ENCODE measurements at regions not wholly inside any gene's neighbourhood (a gene's known extent, or its start where the extent isn't known, plus 50 kb on each side); places are given as distances from the start of the nearest gene placed in this dataset.

- no peak for DNase-seq (ENCODE audit: low spot score)
- 79% methylated on average over 4 of the region's 4 CpGs for WGBS
- Histone ChIP-seq H3K27ac (ENCODE audit: low read depth in 1 of 2, low read length in 2 of 2) (no peak overlapping the region), H3K27me3 (ENCODE audit: control insufficient read depth in 4 of 4, insufficient read depth in 4 of 4, low read length in 3 of 4) (no peaks in the 10 kb centered on the region), H3K9me3 (ENCODE audit: control insufficient read depth in 4 of 4, low read length in 3 of 4) (no peaks in the 10 kb centered on the region), H3K4me1 (ENCODE audit: control insufficient read depth in 4 of 4, insufficient read depth in 4 of 4, low read length in 3 of 4) (no peaks in the 10 kb centered on the region), H3K36me3 (ENCODE audit: control insufficient read depth in 4 of 4, insufficient read depth in 3 of 4, low read depth in 1 of 4, low read length in 3 of 4) (no peaks in the 10 kb centered on the region), H3K4me3 (ENCODE audit: low read depth in 1 of 3, low read length in 3 of 3) (no peak overlapping the region), H3K9ac (ENCODE audit: low read depth in 1 of 2, low read length in 2 of 2) (no peak overlapping the region)
- TF ChIP-seq HNF4G (IDR thresholded peaks at IDR 0.05) (no peak), RXRA (IDR thresholded peaks at IDR 0.05) (no peak)
Measured at GRCh38 chr1:68994096-68994495, 497.2 kb upstream of the DEPDC1 start.

DNA sequence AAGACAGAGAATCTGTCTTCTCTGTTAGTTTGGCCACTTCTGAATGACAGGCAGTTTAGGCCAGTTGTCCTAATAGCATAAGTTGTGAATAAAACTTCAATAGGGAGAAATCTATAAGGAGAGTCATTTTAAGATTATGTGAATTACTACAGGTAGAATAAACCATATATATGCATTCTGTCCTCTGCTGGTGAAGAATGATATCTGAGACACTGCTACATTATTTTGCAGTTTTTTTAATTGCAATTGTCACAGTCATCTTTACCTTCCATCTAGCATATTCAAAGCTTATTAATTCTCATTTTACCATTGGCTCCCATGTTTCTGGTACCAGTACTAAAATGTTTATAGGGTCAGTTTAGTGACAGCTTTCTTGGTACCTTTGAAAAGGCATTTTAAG, 519.6 kb upstream of the DEPDC1 start:
- Histone ChIP-seq H3K4me1 (ENCODE audit: control insufficient read depth in 4 of 4, insufficient read depth in 4 of 4, low read length in 3 of 4) (no peaks in the 10 kb centered on the region), H3K27me3 (ENCODE audit: control insufficient read depth in 4 of 4, insufficient read depth in 4 of 4, low read length in 3 of 4) (no peaks in the 10 kb centered on the region), H3K36me3 (ENCODE audit: control insufficient read depth in 4 of 4, insufficient read depth in 3 of 4, low read depth in 1 of 4, low read length in 3 of 4) (no peaks in the 10 kb centered on the region), H3K4me3 (ENCODE audit: low read depth in 1 of 3, low read length in 3 of 3) (no peak overlapping the region), H3K27ac (ENCODE audit: low read depth in 1 of 2, low read length in 2 of 2) (no peak overlapping the region), H3K9ac (ENCODE audit: low read depth in 1 of 2, low read length in 2 of 2) (no peak overlapping the region), H3K9me3 (ENCODE audit: control insufficient read depth in 4 of 4, low read length in 3 of 4) (peaks cover 0 to 1% (median 0%) of the 10 kb centered on the region in 4 donors)
- no peak for DNase-seq (ENCODE audit: low spot score)
- TF ChIP-seq, protein P1, sequence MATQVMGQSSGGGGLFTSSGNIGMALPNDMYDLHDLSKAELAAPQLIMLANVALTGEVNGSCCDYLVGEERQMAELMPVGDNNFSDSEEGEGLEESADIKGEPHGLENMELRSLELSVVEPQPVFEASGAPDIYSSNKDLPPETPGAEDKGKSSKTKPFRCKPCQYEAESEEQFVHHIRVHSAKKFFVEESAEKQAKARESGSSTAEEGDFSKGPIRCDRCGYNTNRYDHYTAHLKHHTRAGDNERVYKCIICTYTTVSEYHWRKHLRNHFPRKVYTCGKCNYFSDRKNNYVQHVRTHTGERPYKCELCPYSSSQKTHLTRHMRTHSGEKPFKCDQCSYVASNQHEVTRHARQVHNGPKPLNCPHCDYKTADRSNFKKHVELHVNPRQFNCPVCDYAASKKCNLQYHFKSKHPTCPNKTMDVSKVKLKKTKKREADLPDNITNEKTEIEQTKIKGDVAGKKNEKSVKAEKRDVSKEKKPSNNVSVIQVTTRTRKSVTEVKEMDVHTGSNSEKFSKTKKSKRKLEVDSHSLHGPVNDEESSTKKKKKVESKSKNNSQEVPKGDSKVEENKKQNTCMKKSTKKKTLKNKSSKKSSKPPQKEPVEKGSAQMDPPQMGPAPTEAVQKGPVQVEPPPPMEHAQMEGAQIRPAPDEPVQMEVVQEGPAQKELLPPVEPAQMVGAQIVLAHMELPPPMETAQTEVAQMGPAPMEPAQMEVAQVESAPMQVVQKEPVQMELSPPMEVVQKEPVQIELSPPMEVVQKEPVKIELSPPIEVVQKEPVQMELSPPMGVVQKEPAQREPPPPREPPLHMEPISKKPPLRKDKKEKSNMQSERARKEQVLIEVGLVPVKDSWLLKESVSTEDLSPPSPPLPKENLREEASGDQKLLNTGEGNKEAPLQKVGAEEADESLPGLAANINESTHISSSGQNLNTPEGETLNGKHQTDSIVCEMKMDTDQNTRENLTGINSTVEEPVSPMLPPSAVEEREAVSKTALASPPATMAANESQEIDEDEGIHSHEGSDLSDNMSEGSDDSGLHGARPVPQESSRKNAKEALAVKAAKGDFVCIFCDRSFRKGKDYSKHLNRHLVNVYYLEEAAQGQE (IDR thresholded peaks at IDR 0.05) = no peak
- TF ChIP-seq MAX (IDR thresholded peaks at IDR 0.05) = no peak

DNA sequence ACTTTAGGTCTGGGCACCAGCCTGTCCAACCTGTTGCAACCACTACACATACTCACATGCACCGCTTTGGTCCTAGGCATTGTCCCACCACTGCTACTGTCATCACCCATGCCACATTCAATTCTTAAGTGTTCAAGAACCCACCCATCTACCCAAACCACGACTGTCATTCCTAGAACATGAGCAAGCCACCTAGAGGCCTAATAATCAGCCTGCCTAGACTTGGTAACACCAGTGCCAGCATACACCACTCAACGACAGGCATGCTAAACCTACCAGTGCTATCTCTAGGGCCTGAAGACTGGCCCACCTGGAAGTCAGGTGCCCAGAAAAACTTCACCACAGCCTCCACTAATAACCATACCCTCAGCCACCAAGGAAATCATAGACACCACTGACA, 532.8 kb upstream of the DEPDC1 start:
- DNase-seq (ENCODE audit: low spot score) = no peak
- Histone ChIP-seq H3K27ac (ENCODE audit: low read depth in 1 of 2, low read length in 2 of 2) (no peak overlapping the region), H3K9me3 (ENCODE audit: control insufficient read depth in 4 of 4, low read length in 3 of 4) (peaks cover 0 to 10% (median under 1%) of the 10 kb centered on the region in 4 donors), H3K36me3 (ENCODE audit: control insufficient read depth in 4 of 4, insufficient read depth in 3 of 4, low read depth in 1 of 4, low read length in 3 of 4) (no peaks in the 10 kb centered on the region), H3K4me3 (ENCODE audit: low read depth in 1 of 3, low read length in 3 of 3) (no peak overlapping the region), H3K27me3 (ENCODE audit: control insufficient read depth in 4 of 4, insufficient read depth in 4 of 4, low read length in 3 of 4) (no peaks in the 10 kb centered on the region), H3K9ac (ENCODE audit: low read depth in 1 of 2, low read length in 2 of 2) (no peak overlapping the region), H3K4me1 (ENCODE audit: control insufficient read depth in 4 of 4, insufficient read depth in 4 of 4, low read length in 3 of 4) (no peaks in the 10 kb centered on the region)
- 69% methylated on average over 3 of the region's 3 CpGs for WGBS
- TF ChIP-seq YY1 (IDR thresholded peaks at IDR 0.05) (no peak), HNF4A (conservative IDR thresholded peaks at IDR 0.05) (no peak), TAF1 (conservative IDR thresholded peaks at IDR 0.05) (no peak), FOXA1 (IDR thresholded peaks at IDR 0.05) (no peak), EGR1 (IDR thresholded peaks at IDR 0.05; ENCODE audit: low read depth in 2 of 2) (no peak), ATF3 (IDR thresholded peaks at IDR 0.05) (no peak), MAX (IDR thresholded peaks at IDR 0.05) (no peak), NR2F2 (IDR thresholded peaks at IDR 0.05) (no peak), FOXA2 (IDR thresholded peaks at IDR 0.05) (no peak), RAD21 (IDR thresholded peaks at IDR 0.05) (no peak), RXRA (IDR thresholded peaks at IDR 0.05) (no peak), GABPA (IDR thresholded peaks at IDR 0.05 in 1 of 2, conservative IDR thresholded peaks at IDR 0.05 in 1 of 2) (no peak), JUND (IDR thresholded peaks at IDR 0.05) (no peak)
- TF ChIP-seq, protein P2, sequence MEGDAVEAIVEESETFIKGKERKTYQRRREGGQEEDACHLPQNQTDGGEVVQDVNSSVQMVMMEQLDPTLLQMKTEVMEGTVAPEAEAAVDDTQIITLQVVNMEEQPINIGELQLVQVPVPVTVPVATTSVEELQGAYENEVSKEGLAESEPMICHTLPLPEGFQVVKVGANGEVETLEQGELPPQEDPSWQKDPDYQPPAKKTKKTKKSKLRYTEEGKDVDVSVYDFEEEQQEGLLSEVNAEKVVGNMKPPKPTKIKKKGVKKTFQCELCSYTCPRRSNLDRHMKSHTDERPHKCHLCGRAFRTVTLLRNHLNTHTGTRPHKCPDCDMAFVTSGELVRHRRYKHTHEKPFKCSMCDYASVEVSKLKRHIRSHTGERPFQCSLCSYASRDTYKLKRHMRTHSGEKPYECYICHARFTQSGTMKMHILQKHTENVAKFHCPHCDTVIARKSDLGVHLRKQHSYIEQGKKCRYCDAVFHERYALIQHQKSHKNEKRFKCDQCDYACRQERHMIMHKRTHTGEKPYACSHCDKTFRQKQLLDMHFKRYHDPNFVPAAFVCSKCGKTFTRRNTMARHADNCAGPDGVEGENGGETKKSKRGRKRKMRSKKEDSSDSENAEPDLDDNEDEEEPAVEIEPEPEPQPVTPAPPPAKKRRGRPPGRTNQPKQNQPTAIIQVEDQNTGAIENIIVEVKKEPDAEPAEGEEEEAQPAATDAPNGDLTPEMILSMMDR (IDR thresholded peaks at IDR 0.05; ENCODE audit: low read depth, low read length, missing input control) = no peak
- TF ChIP-seq, protein P1 (IDR thresholded peaks at IDR 0.05) = no peak
